ENCODE measurements at regions not wholly inside any gene's neighbourhood (a gene's known extent, or its start where the extent isn't known, plus 50 kb on each side); places are given as distances from the start of the nearest gene placed in this dataset.
"Not testable (repeated sequence)": the region's sequence is repeated elsewhere in the genome, so short reads cannot be mapped to it uniquely, and the experiment has no call there.

DNA sequence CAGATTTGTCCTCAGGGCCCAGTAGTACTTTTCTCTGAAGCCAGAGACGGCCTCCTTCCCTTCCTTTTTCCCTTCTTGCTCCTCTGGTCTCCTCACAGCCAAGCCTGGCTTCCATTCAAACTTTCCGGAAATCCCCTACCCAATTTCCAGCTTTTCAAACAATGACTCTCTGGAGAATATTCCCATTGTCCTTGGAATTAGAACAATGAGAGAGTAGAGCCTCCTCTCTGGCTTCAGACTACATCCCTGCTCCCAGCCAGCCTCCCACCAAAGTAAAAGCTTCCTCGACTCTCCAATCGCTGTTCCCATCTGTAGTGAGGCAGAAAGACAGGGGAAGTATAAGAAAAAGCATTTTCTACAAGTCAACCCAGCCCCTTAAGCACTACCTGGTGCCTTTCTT lies 77.7 kb upstream of the SOX13 start:
- Histone ChIP-seq H3K4me3 (no peak overlapping the region), H3K4me1 (peaks cover 0 to 22% (median 2%) of the 10 kb centered on the region in 4 donors), H3K9me3 (no peaks in the 10 kb centered on the region), H3K27ac (peak overlapping the region in 3 of 4 donors; percentile 42 to 76 (median 76)), H3K27me3 (no peaks in the 10 kb centered on the region), H3K36me3 (no peaks in the 10 kb centered on the region)
- WGBS, 2 donors, result 11 to 16% methylated on average over 4 of the region's 4 CpGs
- TF ChIP-seq EP300 (IDR thresholded peaks at IDR 0.05), result no peak
- TF ChIP-seq POLR2A (IDR thresholded peaks at IDR 0.05), result no peak
- TF ChIP-seq CTCF (IDR thresholded peaks at IDR 0.05), result no peak
- no peak for DNase-seq (ENCODE audit: low spot score in 2 of 2)

DNA sequence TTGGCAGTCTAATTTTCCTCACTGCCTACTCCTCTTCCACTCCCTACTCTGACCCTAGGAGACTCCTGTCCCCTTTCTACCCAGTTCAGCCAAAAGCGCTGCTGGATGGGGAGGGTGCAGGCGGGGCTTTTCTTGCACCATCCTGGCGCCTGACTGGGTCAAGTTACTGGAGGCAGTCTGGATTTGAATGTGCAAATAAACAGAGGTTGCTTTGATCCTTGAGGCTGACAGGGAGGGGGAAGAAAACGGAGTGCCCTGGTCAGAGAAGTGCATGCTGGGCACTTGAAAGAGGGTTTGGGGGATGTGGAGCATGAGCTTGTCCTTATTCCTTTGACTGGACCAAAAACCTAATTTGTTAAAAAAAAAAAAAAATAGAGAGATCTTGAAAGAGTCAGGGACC lies 76.8 kb upstream of the SOX13 start:
- Histone ChIP-seq H3K36me3 (no peaks in the 10 kb centered on the region), H3K9me3 (peaks cover 0 to 6% (median 0%) of the 10 kb centered on the region in 4 donors), H3K4me1 (peaks cover 0 to 22% (median 2%) of the 10 kb centered on the region in 4 donors), H3K4me3 (no peak overlapping the region), H3K27me3 (no peaks in the 10 kb centered on the region), H3K27ac (peak overlapping the region; percentile 42 to 84 (median 65))
- TF ChIP-seq EP300 (IDR thresholded peaks at IDR 0.05), result peak in 1 of 2 donors; percentile 69
- no peak for TF ChIP-seq CTCF (IDR thresholded peaks at IDR 0.05)
- TF ChIP-seq POLR2A (IDR thresholded peaks at IDR 0.05), result no peak
- peak in 1 of 2 donors; percentile 18 for DNase-seq (ENCODE audit: low spot score in 2 of 2)
- WGBS, 2 donors, result 23 to 44% methylated on average over 4 of the region's 4 CpGs

- H3K4me3 ChIP-seq; H3K27ac ChIP-seq; H3K36me3 ChIP-seq; H3K9me3 ChIP-seq; H3K27me3 ChIP-seq; DNase-seq (ENCODE audit: low spot score in 2 of 2): not testable (repeated sequence)
- 90 to 97% methylated on average over 5 of the region's 5 CpGs for WGBS, 2 donors
- peaks cover 0 to 22% (median 2%) of the 10 kb centered on the region in 4 donors for H3K4me1 ChIP-seq
Observed at GRCh38 chr1:203998571-203998970, 74.3 kb upstream of the SOX13 start.

DNA sequence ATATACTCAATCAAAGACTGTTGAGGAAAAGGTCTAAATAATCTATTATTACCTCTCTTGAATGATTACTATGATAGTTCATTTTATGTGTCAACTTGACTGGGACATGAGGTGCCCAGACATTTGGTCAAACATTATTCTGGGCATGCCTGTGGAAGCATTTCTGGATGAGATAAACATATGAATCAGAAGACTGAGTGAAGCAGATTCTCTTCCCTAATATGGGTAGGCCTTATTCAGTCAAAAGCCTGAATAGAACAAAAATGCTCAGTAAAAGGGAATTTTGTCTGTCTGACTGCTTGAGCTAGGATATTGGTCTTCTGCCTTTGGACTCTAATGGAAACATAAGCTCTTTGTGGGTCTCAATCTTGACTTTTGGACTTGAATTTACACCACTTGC lies 73.3 kb upstream of the SOX13 start:
- Histone ChIP-seq H3K27ac (peak overlapping the region in 1 of 4 donors; percentile 71), H3K9me3 (peaks cover 0 to 6% (median 0%) of the 10 kb centered on the region in 4 donors), H3K4me3 (no peak overlapping the region), H3K27me3 (no peaks in the 10 kb centered on the region), H3K36me3 (no peaks in the 10 kb centered on the region), H3K4me1 (peaks cover 0 to 19% (median 2%) of the 10 kb centered on the region in 4 donors)
- no peak for DNase-seq (ENCODE audit: low spot score in 2 of 2)
- TF ChIP-seq EP300 (IDR thresholded peaks at IDR 0.05) (no peak), POLR2A (IDR thresholded peaks at IDR 0.05) (no peak), CTCF (IDR thresholded peaks at IDR 0.05) (no peak)

DNA sequence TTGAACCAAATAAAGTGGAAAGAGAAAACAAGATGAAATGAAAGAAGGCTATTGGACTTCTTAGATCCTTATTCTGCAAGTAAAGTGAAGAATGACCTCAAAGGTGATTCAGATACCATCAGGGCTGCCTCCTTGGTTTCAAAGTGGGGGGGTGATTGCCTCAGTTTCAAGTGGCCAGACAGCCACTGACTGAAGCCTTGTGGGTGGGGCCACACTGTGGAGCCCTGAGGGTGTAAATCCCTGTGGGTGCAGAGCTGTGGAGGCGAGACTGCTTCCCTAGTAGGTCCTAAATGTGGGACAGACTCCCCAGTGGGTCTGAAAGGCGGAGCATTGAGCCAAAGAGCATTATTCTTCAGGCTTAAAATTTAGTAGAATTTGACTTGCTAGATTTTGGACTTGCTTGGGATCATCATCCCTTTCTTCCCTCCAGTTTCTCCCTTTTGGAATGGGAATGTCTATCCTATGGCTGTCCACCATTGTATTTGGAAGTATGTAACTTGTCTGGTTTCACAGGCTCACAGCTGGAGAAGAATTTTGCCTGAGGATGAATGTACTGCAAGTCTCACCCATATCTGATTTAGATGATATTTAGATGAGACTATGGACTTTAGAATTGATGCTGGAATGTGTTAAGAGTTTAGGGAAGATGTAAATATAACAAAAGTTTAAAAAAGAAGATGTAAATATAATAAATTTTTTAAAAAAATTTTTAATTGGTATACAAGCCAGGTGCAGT lies 71.6 kb upstream of the SOX13 start:
- TF ChIP-seq CTCF (IDR thresholded peaks at IDR 0.05) (no peak), POLR2A (IDR thresholded peaks at IDR 0.05) (no peak), EP300 (IDR thresholded peaks at IDR 0.05) (no peak)
- no peaks in the 10 kb centered on the region for H3K36me3 ChIP-seq
- H3K27ac ChIP-seq, result peak overlapping the region in 2 of 4 donors; percentile 34 to 71
- H3K27me3 ChIP-seq, result no peaks in the 10 kb centered on the region
- no peak overlapping the region for H3K4me3 ChIP-seq
- DNase-seq (ENCODE audit: low spot score in 2 of 2), result no peak
- H3K4me1 ChIP-seq, result peaks cover 0 to 2% (median 0%) of the 10 kb centered on the region in 4 donors
- H3K9me3 ChIP-seq, result peaks cover 0 to 6% (median 0%) of the 10 kb centered on the region in 4 donors
- 85 to 94% methylated on average over 2 of the region's 2 CpGs for WGBS, 2 donors

Measured in tibial nerve (tissue), 4 donors.